ENCODE measurements at regions not wholly inside any gene's neighbourhood (a gene's known extent, or its start where the extent isn't known, plus 50 kb on each side); places are given as distances from the start of the nearest gene placed in this dataset.
"Not testable (repeated sequence)": the region's sequence is repeated elsewhere in the genome, so short reads cannot be mapped to it uniquely, and the experiment has no call there.

- not testable (repeated sequence) for DNase-seq (ENCODE audit: low spot score)
These were observed 50.5 kb upstream of the THOC3 start for GRCh38 chr5:176018598-176018997.

- DNase-seq (ENCODE audit: low spot score), result peak; percentile 73
These were observed 52.7 kb upstream of the THOC3 start for GRCh38 chr5:176020852-176021251.

- not testable (repeated sequence) for DNase-seq (ENCODE audit: low spot score)
These were observed 55.4 kb upstream of the THOC3 start for GRCh38 chr5:176023535-176023934.

GRCh38 chr5:176029445-176029844, 61.3 kb upstream of the THOC3 start:
- DNase-seq (ENCODE audit: low spot score), result peak; percentile 72

GRCh38 chr5:176030361-176031117, 62.4 kb upstream of the THOC3 start:
- not testable (repeated sequence) for DNase-seq (ENCODE audit: low spot score)

GRCh38 chr5:176031118-176031510, 63.0 kb upstream of the THOC3 start:
- DNase-seq (ENCODE audit: low spot score), result not testable (repeated sequence)

GRCh38 chr5:176033186-176033585, 65.1 kb upstream of the THOC3 start:
- peak; percentile 82 for DNase-seq (ENCODE audit: low spot score)

- DNase-seq (ENCODE audit: low spot score), result peak; percentile 89
These were observed 66.5 kb upstream of the THOC3 start for GRCh38 chr5:176034407-176035200.

GRCh38 chr5:176035201-176035530, 67.1 kb upstream of the THOC3 start:
- DNase-seq (ENCODE audit: low spot score), result not testable (repeated sequence)

- peak; percentile 88 for DNase-seq (ENCODE audit: low spot score)
These were observed 67.7 kb upstream of the THOC3 start for GRCh38 chr5:176035816-176036308.

GRCh38 chr5:176036391-176036790, 68.3 kb upstream of the THOC3 start:
- not testable (repeated sequence) for DNase-seq (ENCODE audit: low spot score)

- not testable (repeated sequence) for DNase-seq (ENCODE audit: low spot score)
These were observed 69.1 kb upstream of the THOC3 start for GRCh38 chr5:176037190-176037589.

GRCh38 chr5:176040105-176040801, 72.1 kb upstream of the THOC3 start:
- peak; percentile 78 for DNase-seq (ENCODE audit: low spot score)

- peak; percentile 83 for DNase-seq (ENCODE audit: low spot score)
These were observed 73.3 kb upstream of the THOC3 start for GRCh38 chr5:176041248-176041994.

- not testable (repeated sequence) for DNase-seq (ENCODE audit: low spot score)
These were observed 74.0 kb upstream of the THOC3 start for GRCh38 chr5:176042020-176042658.

- DNase-seq (ENCODE audit: low spot score), result peak; percentile 89
These were observed 75.2 kb upstream of the THOC3 start for GRCh38 chr5:176043252-176043829.

GRCh38 chr5:176043986-176044385, 75.9 kb upstream of the THOC3 start:
- not testable (repeated sequence) for DNase-seq (ENCODE audit: low spot score)

GRCh38 chr5:176044431-176044830, 76.3 kb upstream of the THOC3 start:
- DNase-seq (ENCODE audit: low spot score), result not testable (repeated sequence)

- not testable (repeated sequence) for DNase-seq (ENCODE audit: low spot score)
These were observed 77.3 kb upstream of the THOC3 start for GRCh38 chr5:176045442-176045841.

GRCh38 chr5:176048671-176049070, 80.6 kb upstream of the THOC3 start:
- not testable (repeated sequence) for DNase-seq (ENCODE audit: low spot score)
